ENCODE measurements at regions not wholly inside any gene's neighbourhood (a gene's known extent, or its start where the extent isn't known, plus 50 kb on each side); places are given as distances from the start of the nearest gene placed in this dataset.
"Not testable (repeated sequence)": the region's sequence is repeated elsewhere in the genome, so short reads cannot be mapped to it uniquely, and the experiment has no call there.

- H3K4me1 ChIP-seq (ENCODE audit: control insufficient read depth in 3 of 3, insufficient read depth in 2 of 3, low read depth in 1 of 3, low read length in 2 of 3), result no peaks in the 10 kb centered on the region
- H3K36me3 ChIP-seq (ENCODE audit: control insufficient read depth in 3 of 3, insufficient read depth in 2 of 3, low read depth in 1 of 3, low read length in 3 of 3), result no peaks in the 10 kb centered on the region
- H3K27me3 ChIP-seq (ENCODE audit: control insufficient read depth in 3 of 3, insufficient read depth in 3 of 3, low read length in 3 of 3), result no peaks in the 10 kb centered on the region
- DNase-seq (no peak), FAIRE-seq (no peak)
- no peak overlapping the region for H3K27ac ChIP-seq (ENCODE audit: low read depth in 1 of 3, low read length in 2 of 3)
- no peaks in the 10 kb centered on the region for H3K9me3 ChIP-seq (ENCODE audit: control insufficient read depth in 2 of 2, insufficient read depth in 1 of 2, low read depth in 1 of 2, low read length in 1 of 2)
- no peak overlapping the region for H3K4me3 ChIP-seq (ENCODE audit: low read depth in 1 of 3, low read length in 3 of 3)
These were observed 664.0 kb upstream of the IGFBP7 start for GRCh38 chr4:57774171-57774570.

GRCh38 chr4:57766341-57766740, 656.2 kb upstream of the IGFBP7 start:
- H3K27me3 ChIP-seq (ENCODE audit: control insufficient read depth in 3 of 3, insufficient read depth in 3 of 3, low read length in 3 of 3), result no peaks in the 10 kb centered on the region
- no peak overlapping the region for H3K27ac ChIP-seq (ENCODE audit: low read depth in 1 of 3, low read length in 2 of 3)
- no peak overlapping the region for H3K4me3 ChIP-seq (ENCODE audit: low read depth in 1 of 3, low read length in 3 of 3)
- H3K9me3 ChIP-seq (ENCODE audit: control insufficient read depth in 2 of 2, insufficient read depth in 1 of 2, low read depth in 1 of 2, low read length in 1 of 2), result no peaks in the 10 kb centered on the region
- no peaks in the 10 kb centered on the region for H3K4me1 ChIP-seq (ENCODE audit: control insufficient read depth in 3 of 3, insufficient read depth in 2 of 3, low read depth in 1 of 3, low read length in 2 of 3)
- no peak for FAIRE-seq
- no peak for DNase-seq
- 64 to 85% (median 75%) methylated on average over 1 of the region's 1 CpG for WGBS, 3 donors
- no peaks in the 10 kb centered on the region for H3K36me3 ChIP-seq (ENCODE audit: control insufficient read depth in 3 of 3, insufficient read depth in 2 of 3, low read depth in 1 of 3, low read length in 3 of 3)

- WGBS, 3 donors, result 88 to 97% (median 89%) methylated on average over 5 of the region's 5 CpGs
- no peak for FAIRE-seq
These were observed 654.7 kb upstream of the IGFBP7 start for GRCh38 chr4:57764856-57765255.

GRCh38 chr4:57763070-57763469, 652.9 kb upstream of the IGFBP7 start:
- FAIRE-seq (no peak), DNase-seq (no peak)
- WGBS, 3 donors, result 63 to 77% (median 72%) methylated on average over 2 of the region's 2 CpGs
- no peak overlapping the region for H3K27ac ChIP-seq (ENCODE audit: low read depth in 1 of 3, low read length in 2 of 3)
- no peak overlapping the region for H3K4me3 ChIP-seq (ENCODE audit: low read depth in 1 of 3, low read length in 3 of 3)
- no peaks in the 10 kb centered on the region for H3K4me1 ChIP-seq (ENCODE audit: control insufficient read depth in 3 of 3, insufficient read depth in 2 of 3, low read depth in 1 of 3, low read length in 2 of 3)
- H3K9me3 ChIP-seq (ENCODE audit: control insufficient read depth in 2 of 2, insufficient read depth in 1 of 2, low read depth in 1 of 2, low read length in 1 of 2), result no peaks in the 10 kb centered on the region
- H3K27me3 ChIP-seq (ENCODE audit: control insufficient read depth in 3 of 3, insufficient read depth in 3 of 3, low read length in 3 of 3), result no peaks in the 10 kb centered on the region
- H3K36me3 ChIP-seq (ENCODE audit: control insufficient read depth in 3 of 3, insufficient read depth in 2 of 3, low read depth in 1 of 3, low read length in 3 of 3), result no peaks in the 10 kb centered on the region

More at GRCh38 chr4:57764856-57765255, 654.7 kb upstream of the IGFBP7 start:
- no peak for DNase-seq
- Histone ChIP-seq H3K4me3 (ENCODE audit: low read depth in 1 of 3, low read length in 3 of 3) (no peak overlapping the region), H3K36me3 (ENCODE audit: control insufficient read depth in 3 of 3, insufficient read depth in 2 of 3, low read depth in 1 of 3, low read length in 3 of 3) (no peaks in the 10 kb centered on the region), H3K27ac (ENCODE audit: low read depth in 1 of 3, low read length in 2 of 3) (no peak overlapping the region), H3K27me3 (ENCODE audit: control insufficient read depth in 3 of 3, insufficient read depth in 3 of 3, low read length in 3 of 3) (no peaks in the 10 kb centered on the region), H3K9me3 (ENCODE audit: control insufficient read depth in 2 of 2, insufficient read depth in 1 of 2, low read depth in 1 of 2, low read length in 1 of 2) (no peaks in the 10 kb centered on the region), H3K4me1 (ENCODE audit: control insufficient read depth in 3 of 3, insufficient read depth in 2 of 3, low read depth in 1 of 3, low read length in 2 of 3) (no peaks in the 10 kb centered on the region)

GRCh38 chr4:57740625-57741190, 630.5 kb upstream of the IGFBP7 start:
- no peaks in the 10 kb centered on the region for H3K36me3 ChIP-seq (ENCODE audit: control insufficient read depth in 3 of 3, insufficient read depth in 2 of 3, low read depth in 1 of 3, low read length in 3 of 3)
- no peaks in the 10 kb centered on the region for H3K27me3 ChIP-seq (ENCODE audit: control insufficient read depth in 3 of 3, insufficient read depth in 3 of 3, low read length in 3 of 3)
- no peak overlapping the region for H3K4me3 ChIP-seq (ENCODE audit: low read depth in 1 of 3, low read length in 3 of 3)
- no peak for DNase-seq
- H3K27ac ChIP-seq (ENCODE audit: low read depth in 1 of 3, low read length in 2 of 3), result no peak overlapping the region
- H3K4me1 ChIP-seq (ENCODE audit: control insufficient read depth in 3 of 3, insufficient read depth in 2 of 3, low read depth in 1 of 3, low read length in 2 of 3), result no peaks in the 10 kb centered on the region
- 89 to 97% (median 95%) methylated on average over 1 of the region's 1 CpG for WGBS, 3 donors
- FAIRE-seq, result no peak
- peaks cover 0 to 3% of the 10 kb centered on the region in 2 donors for H3K9me3 ChIP-seq (ENCODE audit: control insufficient read depth in 2 of 2, insufficient read depth in 1 of 2, low read depth in 1 of 2, low read length in 1 of 2)

GRCh38 chr4:57736781-57737180, 626.6 kb upstream of the IGFBP7 start:
- Histone ChIP-seq H3K4me1 (ENCODE audit: control insufficient read depth in 3 of 3, insufficient read depth in 2 of 3, low read depth in 1 of 3, low read length in 2 of 3) (no peaks in the 10 kb centered on the region), H3K27ac (ENCODE audit: low read depth in 1 of 3, low read length in 2 of 3) (no peak overlapping the region), H3K36me3 (ENCODE audit: control insufficient read depth in 3 of 3, insufficient read depth in 2 of 3, low read depth in 1 of 3, low read length in 3 of 3) (no peaks in the 10 kb centered on the region), H3K27me3 (ENCODE audit: control insufficient read depth in 3 of 3, insufficient read depth in 3 of 3, low read length in 3 of 3) (no peaks in the 10 kb centered on the region), H3K4me3 (ENCODE audit: low read depth in 1 of 3, low read length in 3 of 3) (no peak overlapping the region), H3K9me3 (ENCODE audit: control insufficient read depth in 2 of 2, insufficient read depth in 1 of 2, low read depth in 1 of 2, low read length in 1 of 2) (no peaks in the 10 kb centered on the region)
- 77 to 89% (median 89%) methylated on average over 3 of the region's 3 CpGs for WGBS, 3 donors
- FAIRE-seq (no peak), DNase-seq (no peak)

GRCh38 chr4:57734104-57734670, 624.0 kb upstream of the IGFBP7 start:
- FAIRE-seq (no peak), DNase-seq (no peak)
- H3K36me3 ChIP-seq (ENCODE audit: control insufficient read depth in 3 of 3, insufficient read depth in 2 of 3, low read depth in 1 of 3, low read length in 3 of 3), result no peaks in the 10 kb centered on the region
- no peak overlapping the region for H3K4me3 ChIP-seq (ENCODE audit: low read depth in 1 of 3, low read length in 3 of 3)
- no peak overlapping the region for H3K27ac ChIP-seq (ENCODE audit: low read depth in 1 of 3, low read length in 2 of 3)
- H3K27me3 ChIP-seq (ENCODE audit: control insufficient read depth in 3 of 3, insufficient read depth in 3 of 3, low read length in 3 of 3), result no peaks in the 10 kb centered on the region
- no peaks in the 10 kb centered on the region for H3K4me1 ChIP-seq (ENCODE audit: control insufficient read depth in 3 of 3, insufficient read depth in 2 of 3, low read depth in 1 of 3, low read length in 2 of 3)
- WGBS, 3 donors, result 56 to 71% (median 67%) methylated on average over 4 of the region's 4 CpGs
- H3K9me3 ChIP-seq (ENCODE audit: control insufficient read depth in 2 of 2, insufficient read depth in 1 of 2, low read depth in 1 of 2, low read length in 1 of 2), result no peaks in the 10 kb centered on the region

- 85 to 92% (median 89%) methylated on average over 31 to 33 of the region's 33 CpGs for WGBS, 3 donors
- DNase-seq; H3K9me3 ChIP-seq (ENCODE audit: control insufficient read depth in 2 of 2, insufficient read depth in 1 of 2, low read depth in 1 of 2, low read length in 1 of 2); H3K4me3 ChIP-seq (ENCODE audit: low read depth in 1 of 3, low read length in 3 of 3); H3K4me1 ChIP-seq (ENCODE audit: control insufficient read depth in 3 of 3, insufficient read depth in 2 of 3, low read depth in 1 of 3, low read length in 2 of 3); H3K36me3 ChIP-seq (ENCODE audit: control insufficient read depth in 3 of 3, insufficient read depth in 2 of 3, low read depth in 1 of 3, low read length in 3 of 3); H3K27ac ChIP-seq (ENCODE audit: low read depth in 1 of 3, low read length in 2 of 3); H3K27me3 ChIP-seq (ENCODE audit: control insufficient read depth in 3 of 3, insufficient read depth in 3 of 3, low read length in 3 of 3); FAIRE-seq: not testable (repeated sequence)
These were observed 619.8 kb upstream of the IGFBP7 start for GRCh38 chr4:57729775-57730570.

All from small intestine (tissue), 7 donors.